ENCODE measurements at regions not wholly inside any gene's neighbourhood (a gene's known extent, or its start where the extent isn't known, plus 50 kb on each side); places are given as distances from the start of the nearest gene placed in this dataset.
"Not testable (repeated sequence)": the region's sequence is repeated elsewhere in the genome, so short reads cannot be mapped to it uniquely, and the experiment has no call there.

DNA sequence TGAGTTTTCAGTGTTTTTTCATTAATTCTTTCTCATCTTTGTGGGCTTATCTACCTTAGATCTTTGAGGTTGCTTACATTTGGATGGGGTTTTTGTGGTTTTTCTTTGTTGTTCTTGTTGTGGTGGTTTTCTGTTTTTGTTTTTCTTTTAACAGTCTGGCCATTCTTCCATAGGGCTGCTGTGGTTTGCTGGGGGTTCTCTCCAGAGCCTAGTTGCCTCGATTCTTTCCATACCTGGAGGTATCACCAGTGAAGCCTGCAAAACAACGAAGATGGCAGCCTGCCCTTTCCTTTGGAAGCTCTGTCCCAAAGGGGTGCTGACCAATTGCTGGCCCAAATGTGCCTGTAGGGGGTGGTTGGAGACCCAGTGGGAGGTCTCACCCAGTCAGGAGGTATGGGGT is 168.6 kb upstream of the CLNK start:
- no peak overlapping the region for H3K4me3 ChIP-seq (ENCODE audit: low read depth, low read length)
- DNase-seq (ENCODE audit: low read depth) = no peak
- TF ChIP-seq, protein P1, sequence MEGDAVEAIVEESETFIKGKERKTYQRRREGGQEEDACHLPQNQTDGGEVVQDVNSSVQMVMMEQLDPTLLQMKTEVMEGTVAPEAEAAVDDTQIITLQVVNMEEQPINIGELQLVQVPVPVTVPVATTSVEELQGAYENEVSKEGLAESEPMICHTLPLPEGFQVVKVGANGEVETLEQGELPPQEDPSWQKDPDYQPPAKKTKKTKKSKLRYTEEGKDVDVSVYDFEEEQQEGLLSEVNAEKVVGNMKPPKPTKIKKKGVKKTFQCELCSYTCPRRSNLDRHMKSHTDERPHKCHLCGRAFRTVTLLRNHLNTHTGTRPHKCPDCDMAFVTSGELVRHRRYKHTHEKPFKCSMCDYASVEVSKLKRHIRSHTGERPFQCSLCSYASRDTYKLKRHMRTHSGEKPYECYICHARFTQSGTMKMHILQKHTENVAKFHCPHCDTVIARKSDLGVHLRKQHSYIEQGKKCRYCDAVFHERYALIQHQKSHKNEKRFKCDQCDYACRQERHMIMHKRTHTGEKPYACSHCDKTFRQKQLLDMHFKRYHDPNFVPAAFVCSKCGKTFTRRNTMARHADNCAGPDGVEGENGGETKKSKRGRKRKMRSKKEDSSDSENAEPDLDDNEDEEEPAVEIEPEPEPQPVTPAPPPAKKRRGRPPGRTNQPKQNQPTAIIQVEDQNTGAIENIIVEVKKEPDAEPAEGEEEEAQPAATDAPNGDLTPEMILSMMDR (IDR thresholded peaks at IDR 0.05; ENCODE audit: insufficient read depth, low read depth, low read length) = no peak

DNA sequence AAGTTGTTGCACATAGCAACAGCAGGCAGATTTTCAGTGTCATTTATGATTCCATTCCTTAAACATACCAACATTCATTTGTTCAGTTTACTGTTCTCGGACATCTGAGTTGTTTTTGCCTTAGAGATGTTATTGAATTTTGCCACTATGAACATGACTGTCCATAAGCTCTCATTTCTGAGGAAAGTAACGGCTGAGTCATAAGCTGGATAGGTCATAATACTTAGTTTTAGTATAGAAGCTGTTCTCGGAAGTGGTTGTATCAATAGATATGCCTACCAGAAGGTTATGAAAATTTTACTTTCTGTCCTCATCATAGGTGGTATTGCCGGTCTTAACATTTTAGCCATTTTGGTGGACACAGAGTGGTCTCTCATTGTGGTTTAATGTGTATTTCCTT is 157.1 kb upstream of the CLNK start:
- DNase-seq (ENCODE audit: low read depth) = no peak
- TF ChIP-seq, protein P1 (IDR thresholded peaks at IDR 0.05; ENCODE audit: insufficient read depth, low read depth, low read length) = no peak
- no peak overlapping the region for H3K4me3 ChIP-seq (ENCODE audit: low read depth, low read length)

DNA sequence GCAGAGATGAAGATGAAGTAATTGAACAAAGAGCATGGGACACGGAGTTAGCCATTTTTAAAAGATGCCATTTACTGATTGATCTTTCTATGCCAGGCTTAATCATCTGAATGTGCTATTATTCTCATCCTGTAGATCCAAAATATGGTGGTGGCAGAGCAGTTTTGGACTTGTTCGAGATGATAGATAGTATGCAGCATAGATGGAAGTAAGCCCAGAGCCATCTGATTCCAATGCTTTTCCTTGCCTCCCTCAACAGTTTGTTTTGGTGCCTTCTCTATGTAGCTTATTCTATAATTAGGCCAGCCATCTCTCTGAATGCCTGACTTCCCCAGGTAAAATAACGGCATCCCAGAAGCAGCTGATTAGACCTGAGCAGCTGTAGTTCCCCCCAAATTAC is 152.6 kb upstream of the CLNK start:
- DNase-seq (ENCODE audit: low read depth) = no peak
- TF ChIP-seq, protein P1 (IDR thresholded peaks at IDR 0.05; ENCODE audit: insufficient read depth, low read depth, low read length) = no peak
- no peak overlapping the region for H3K4me3 ChIP-seq (ENCODE audit: low read depth, low read length)

DNA sequence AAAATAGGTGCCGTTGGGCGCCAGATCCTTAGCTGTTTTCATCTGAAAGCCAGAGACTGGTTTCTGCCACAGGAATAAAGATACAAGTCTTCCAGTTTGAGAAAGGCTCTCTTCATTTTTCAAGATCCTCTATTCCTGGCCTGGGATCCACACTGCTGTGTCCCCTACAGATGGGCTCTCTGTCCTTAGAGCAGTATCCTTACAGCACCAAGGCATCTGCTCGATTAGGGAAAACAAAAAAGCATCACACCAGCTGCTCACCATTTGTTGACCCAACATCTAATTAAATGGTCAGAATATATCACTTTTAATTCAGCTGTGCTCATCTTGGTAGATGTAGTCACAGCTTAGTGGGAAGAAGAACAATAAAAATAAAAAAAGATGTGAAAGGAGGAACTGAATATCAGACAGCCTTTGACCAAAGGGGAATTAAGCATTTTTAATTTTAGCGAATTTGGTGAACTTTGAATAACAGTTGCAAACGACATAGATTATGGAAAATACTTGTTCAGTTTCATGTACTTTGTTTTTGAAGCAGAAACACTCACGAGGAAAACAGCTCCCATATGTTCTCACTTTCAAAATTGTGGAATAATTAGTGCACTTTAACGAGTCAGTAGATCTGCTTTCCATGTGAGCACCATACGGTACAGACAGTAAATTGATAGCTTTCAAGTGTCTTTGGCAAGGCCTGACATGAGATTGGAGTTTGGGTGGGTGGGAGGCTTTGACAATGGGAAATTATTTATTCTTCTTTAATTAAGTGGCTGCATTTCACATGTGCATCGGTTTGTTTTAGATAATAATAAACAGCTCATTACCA is 148.4 kb upstream of the CLNK start:
- TF ChIP-seq, protein P1 (IDR thresholded peaks at IDR 0.05; ENCODE audit: insufficient read depth, low read depth, low read length) = no peak
- DNase-seq (ENCODE audit: low read depth) = no peak
- H3K4me3 ChIP-seq (ENCODE audit: low read depth, low read length) = no peak overlapping the region

DNA sequence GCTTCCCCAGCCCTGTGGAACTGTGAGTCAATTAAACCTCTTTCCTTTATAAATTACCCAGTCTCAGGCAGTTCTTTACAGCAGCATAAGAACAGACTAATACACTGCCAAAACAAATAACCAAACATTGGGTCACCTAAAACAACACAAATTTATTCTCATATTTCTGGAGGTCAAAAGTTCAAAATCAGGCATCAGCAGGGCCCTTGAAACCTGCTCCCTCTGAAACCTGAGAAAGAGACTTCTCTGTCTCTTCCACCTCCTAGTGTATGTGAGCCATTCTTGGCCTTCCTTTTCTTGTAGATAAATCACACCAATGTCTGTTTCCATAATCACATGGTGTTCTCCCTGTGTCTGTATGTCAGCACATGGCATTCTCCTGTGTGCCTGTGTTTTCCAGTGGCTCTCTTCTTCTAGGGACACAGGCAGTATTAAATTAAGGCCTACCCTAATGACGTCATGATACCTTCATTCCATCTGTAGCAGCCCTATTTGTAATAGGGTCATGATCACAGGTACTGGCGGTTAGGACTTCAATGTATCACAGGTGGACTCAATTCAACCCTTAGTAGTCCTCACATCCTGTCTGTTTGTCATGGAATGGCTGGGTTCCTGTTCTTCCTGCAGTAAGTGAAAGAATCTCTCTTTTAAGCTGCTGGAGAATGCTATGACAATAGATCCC is 147.3 kb upstream of the CLNK start:
- no peak for DNase-seq (ENCODE audit: low read depth)
- TF ChIP-seq, protein P1 (IDR thresholded peaks at IDR 0.05; ENCODE audit: insufficient read depth, low read depth, low read length) = no peak

DNA sequence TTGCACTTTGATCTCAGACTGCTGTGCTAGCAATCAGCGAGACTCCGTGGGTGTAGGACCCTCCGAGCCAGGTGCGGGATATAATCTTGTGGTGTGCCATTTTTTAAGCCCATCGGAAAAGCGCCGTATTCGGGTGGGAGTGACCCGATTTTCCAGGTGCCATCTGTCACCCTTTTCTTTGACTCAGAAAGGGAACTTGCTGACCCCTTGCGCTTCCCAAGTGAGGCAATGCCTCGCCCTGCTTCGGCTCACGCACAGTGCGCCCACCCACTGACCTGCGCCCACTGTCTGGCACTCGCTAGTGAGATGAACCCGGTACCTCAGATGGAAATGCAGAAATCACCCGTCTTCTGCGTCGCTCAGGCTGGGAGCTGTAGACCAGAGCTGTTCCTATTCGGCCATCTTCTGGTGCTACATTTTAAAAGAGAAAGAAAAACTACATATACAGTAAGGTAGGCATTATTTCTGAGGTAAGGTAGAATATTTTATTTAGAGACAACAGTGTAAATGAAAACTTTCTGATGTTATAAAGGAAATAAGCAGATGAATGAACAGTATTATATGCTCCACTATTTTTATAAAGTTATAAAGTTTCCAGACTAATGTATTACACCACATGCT is 144.5 kb upstream of the CLNK start:
- not testable (repeated sequence) for DNase-seq (ENCODE audit: low read depth)
- peak overlapping the region; percentile 46 for H3K4me3 ChIP-seq (ENCODE audit: low read depth, low read length)

More for the DNA sequence above, 147.3 kb upstream of the CLNK start:
- no peak overlapping the region for H3K4me3 ChIP-seq (ENCODE audit: low read depth, low read length)

DNA sequence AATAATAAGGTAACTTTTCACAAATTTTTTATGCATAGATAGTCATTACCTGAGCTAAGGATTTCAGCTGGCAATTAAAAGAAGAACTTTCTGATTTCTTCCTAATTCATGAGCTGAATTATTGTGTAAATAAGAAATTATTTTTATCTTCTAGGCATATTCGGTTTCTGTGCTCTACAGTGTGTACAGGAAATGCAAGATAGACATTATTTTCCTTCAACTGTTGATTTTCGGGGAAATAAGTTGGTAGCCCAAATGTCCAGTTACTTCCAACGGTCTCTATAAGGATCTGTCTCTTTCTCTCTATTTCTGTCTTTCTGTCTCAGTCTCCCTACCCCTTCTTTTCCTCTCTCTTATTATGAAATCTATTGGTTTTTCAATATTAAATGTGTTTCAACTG is 137.3 kb upstream of the CLNK start:
- DNase-seq (ENCODE audit: low read depth) = no peak
- H3K4me3 ChIP-seq (ENCODE audit: low read depth, low read length) = no peak overlapping the region
- TF ChIP-seq, protein P1 (IDR thresholded peaks at IDR 0.05; ENCODE audit: insufficient read depth, low read depth, low read length) = no peak
